ENCODE measurements at regions not wholly inside any gene's neighbourhood (a gene's known extent, or its start where the extent isn't known, plus 50 kb on each side); places are given as distances from the start of the nearest gene placed in this dataset.
"Not testable (repeated sequence)": the region's sequence is repeated elsewhere in the genome, so short reads cannot be mapped to it uniquely, and the experiment has no call there.

DNA sequence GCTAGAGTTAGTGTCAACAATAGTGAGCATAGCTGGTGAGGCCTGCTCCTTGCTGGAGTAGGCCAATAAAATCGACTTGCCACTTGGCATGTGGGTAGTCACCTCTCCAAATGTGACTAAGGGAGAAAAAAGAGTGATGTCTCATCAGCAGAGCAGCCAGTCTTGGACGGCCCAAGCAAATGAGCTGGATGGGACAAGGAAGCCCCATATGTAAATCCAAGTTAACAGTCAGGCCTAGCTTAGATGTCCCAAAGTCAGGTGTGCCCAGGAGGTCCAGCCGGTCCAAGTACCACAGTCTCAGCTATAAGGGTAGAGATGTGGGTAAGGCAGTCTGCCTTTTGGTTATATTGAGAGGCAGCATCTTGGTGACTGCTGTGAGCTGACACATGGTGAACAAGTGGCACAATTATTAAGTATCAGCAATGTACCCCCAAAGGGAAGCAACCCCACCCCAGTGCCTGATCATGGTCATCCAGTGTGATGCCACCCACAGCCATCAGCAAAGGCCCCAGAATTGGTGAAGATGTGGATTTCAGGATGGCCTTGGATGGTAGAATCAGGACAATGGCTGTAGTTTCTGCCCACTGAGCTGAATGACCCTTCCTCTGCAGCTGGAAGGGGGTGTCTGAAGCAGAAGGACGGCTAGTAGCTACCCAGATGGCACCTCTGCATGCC lies 83.4 kb downstream of the TNFRSF13B start:
- Histone ChIP-seq H3K4me3 (no peak overlapping the region), H3K27me3 (replicated peaks) (no peaks in the 10 kb centered on the region), H3K4me1 (replicated peaks) (no peaks in the 10 kb centered on the region), H3K27ac (no peak overlapping the region), H3K9me3 (replicated peaks) (no peaks in the 10 kb centered on the region), H3K36me3 (no peaks in the 10 kb centered on the region)
- DNase-seq (ENCODE audit: low read depth in 1 of 2, low spot score in 2 of 2), result no peak

DNA sequence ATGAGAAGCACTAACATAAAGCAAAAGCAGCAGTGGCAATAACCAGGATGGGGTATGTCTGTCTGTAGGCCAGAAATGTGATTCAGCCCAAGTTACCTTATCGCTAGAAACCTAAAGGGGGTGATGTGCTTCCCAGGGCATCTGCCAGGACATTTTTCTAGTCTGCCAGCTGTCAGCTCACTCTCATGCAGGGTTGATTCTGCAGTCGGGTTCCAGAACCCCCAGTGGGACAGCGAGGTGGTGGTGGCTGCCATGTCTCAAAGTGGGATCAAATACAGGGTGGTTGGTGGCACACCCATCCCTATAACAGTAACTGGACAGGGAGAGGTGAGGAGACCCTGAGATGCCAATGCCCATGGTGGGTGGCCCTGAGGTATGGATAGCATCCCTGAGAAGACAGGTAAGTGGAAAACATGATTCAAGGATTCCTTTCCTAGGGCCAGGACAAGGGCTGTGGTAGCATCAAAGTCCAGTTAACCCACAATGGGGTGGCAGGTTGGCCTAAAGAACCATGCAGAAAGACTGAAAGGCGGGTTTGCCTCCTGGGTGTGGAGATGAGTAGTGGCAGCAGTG lies 84.3 kb downstream of the TNFRSF13B start:
- Histone ChIP-seq H3K36me3 (no peaks in the 10 kb centered on the region), H3K27ac (no peak overlapping the region), H3K27me3 (replicated peaks) (no peaks in the 10 kb centered on the region), H3K4me3 (no peak overlapping the region), H3K4me1 (replicated peaks) (no peaks in the 10 kb centered on the region), H3K9me3 (replicated peaks) (no peaks in the 10 kb centered on the region)
- no peak for DNase-seq (ENCODE audit: low read depth in 1 of 2, low spot score in 2 of 2)

- Histone ChIP-seq H3K4me1 (replicated peaks) (no peaks in the 10 kb centered on the region), H3K36me3 (no peaks in the 10 kb centered on the region), H3K9me3 (replicated peaks) (no peaks in the 10 kb centered on the region), H3K4me3 (no peak overlapping the region), H3K27me3 (replicated peaks) (no peaks in the 10 kb centered on the region), H3K27ac (no peak overlapping the region)
- DNase-seq (ENCODE audit: low read depth in 1 of 2, low spot score in 2 of 2), result no peak
These were observed 85.1 kb downstream of the TNFRSF13B start for GRCh38 chr17:16886655-16887322.

DNA sequence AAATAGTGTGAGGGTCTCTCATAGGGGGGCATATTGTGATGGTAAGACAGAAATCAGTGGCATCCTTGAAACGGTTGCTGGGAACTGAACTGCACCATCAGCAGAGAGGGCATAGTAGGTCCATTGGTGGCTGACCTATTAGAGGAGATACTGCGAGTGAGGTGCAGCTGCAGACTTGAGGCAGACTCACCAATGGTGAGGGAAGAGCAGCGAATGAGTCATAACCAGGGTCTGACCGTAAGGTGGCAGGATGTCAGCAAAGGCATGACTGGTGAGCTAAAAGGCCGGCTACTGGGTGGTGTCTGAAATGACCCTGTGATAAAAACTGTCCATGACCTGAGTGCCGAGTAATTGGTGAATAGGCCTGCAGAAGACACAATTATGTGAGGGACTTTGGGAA lies 86.7 kb downstream of the TNFRSF13B start:
- DNase-seq (ENCODE audit: low read depth in 1 of 2, low spot score in 2 of 2); H3K4me1 ChIP-seq (replicated peaks); H3K27ac ChIP-seq; H3K9me3 ChIP-seq (replicated peaks); H3K36me3 ChIP-seq; H3K27me3 ChIP-seq (replicated peaks); H3K4me3 ChIP-seq: not testable (repeated sequence)

DNA sequence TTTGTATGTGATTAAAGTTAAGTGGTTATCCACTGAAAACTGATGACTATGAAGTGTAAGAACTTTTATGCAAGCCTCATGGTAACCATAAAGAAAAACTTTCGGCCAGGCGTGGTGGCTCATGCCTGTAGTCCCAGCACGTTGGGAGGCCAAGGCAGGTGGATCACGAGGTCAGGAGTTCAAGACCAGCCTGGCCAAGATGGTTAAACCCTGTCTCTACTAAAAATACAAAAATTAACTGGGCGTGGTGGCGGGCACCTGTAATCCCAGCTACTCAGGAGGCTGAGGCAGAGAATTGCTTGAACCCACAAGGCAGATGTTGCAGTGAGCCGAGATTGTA lies 89.0 kb downstream of the TNFRSF13B start:
- H3K4me1 ChIP-seq (replicated peaks); H3K36me3 ChIP-seq; H3K27ac ChIP-seq; H3K27me3 ChIP-seq (replicated peaks); DNase-seq (ENCODE audit: low read depth in 1 of 2, low spot score in 2 of 2); H3K9me3 ChIP-seq (replicated peaks); H3K4me3 ChIP-seq: not testable (repeated sequence)

DNA sequence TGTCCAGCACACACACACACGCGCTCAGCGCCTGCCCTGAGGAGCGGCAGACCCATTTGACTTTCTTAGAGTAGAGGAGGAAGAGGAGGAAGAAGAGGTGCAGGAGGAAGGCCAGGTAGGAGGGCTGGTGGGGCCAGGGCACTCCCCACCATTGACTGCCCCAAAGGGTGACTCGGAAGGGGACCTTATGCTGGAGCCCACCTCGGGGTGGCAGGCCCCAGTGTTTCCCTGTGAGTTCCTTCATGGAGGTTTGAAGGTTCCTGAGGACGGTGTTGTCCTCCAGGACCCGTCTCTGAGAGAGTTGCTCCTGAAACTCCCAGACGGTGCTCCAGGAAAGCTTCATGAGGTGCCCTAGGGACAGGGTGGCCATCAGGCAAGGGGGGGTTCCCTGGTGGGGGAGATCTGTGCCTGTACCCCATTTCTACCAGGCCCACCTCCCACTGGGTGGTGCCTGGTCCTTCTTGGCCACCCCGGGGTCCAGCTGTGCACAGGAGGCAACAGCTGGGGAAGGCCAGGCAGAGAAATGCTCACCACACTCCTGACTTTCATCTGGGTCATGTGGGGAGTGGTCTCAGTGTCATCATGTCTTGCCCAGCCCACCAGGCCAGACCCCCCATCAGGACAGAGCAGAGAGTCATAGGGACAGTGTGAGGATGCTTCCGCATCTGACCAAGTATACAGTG lies 89.5 kb downstream of the TNFRSF13B start:
- no peaks in the 10 kb centered on the region for H3K36me3 ChIP-seq
- no peaks in the 10 kb centered on the region for H3K9me3 ChIP-seq (replicated peaks)
- no peaks in the 10 kb centered on the region for H3K27me3 ChIP-seq (replicated peaks)
- no peak overlapping the region for H3K4me3 ChIP-seq
- H3K27ac ChIP-seq, result no peak overlapping the region
- DNase-seq (ENCODE audit: low read depth in 1 of 2, low spot score in 2 of 2), result no peak
- H3K4me1 ChIP-seq (replicated peaks), result no peaks in the 10 kb centered on the region

- Histone ChIP-seq H3K4me3 (no peak overlapping the region), H3K27ac (no peak overlapping the region), H3K36me3 (no peaks in the 10 kb centered on the region), H3K9me3 (replicated peaks) (no peaks in the 10 kb centered on the region), H3K4me1 (replicated peaks) (no peaks in the 10 kb centered on the region), H3K27me3 (replicated peaks) (no peaks in the 10 kb centered on the region)
- peak in 1 of 2 experiments; percentile 16 for DNase-seq (ENCODE audit: low read depth in 1 of 2, low spot score in 2 of 2)
These were observed 90.5 kb downstream of the TNFRSF13B start for GRCh38 chr17:16881239-16881924.

- Histone ChIP-seq H3K4me1 (replicated peaks) (no peaks in the 10 kb centered on the region), H3K27ac (no peak overlapping the region), H3K4me3 (no peak overlapping the region), H3K27me3 (replicated peaks) (no peaks in the 10 kb centered on the region), H3K9me3 (replicated peaks) (no peaks in the 10 kb centered on the region), H3K36me3 (no peaks in the 10 kb centered on the region)
- peak in 1 of 2 experiments; percentile 36 for DNase-seq (ENCODE audit: low read depth in 1 of 2, low spot score in 2 of 2)
These were observed 91.1 kb downstream of the TNFRSF13B start for GRCh38 chr17:16880843-16881230.

GRCh38 chr17:16880121-16880842 lies 91.6 kb downstream of the TNFRSF13B start:
- no peak overlapping the region for H3K27ac ChIP-seq
- no peaks in the 10 kb centered on the region for H3K36me3 ChIP-seq
- H3K4me3 ChIP-seq, result no peak overlapping the region
- H3K9me3 ChIP-seq (replicated peaks), result no peaks in the 10 kb centered on the region
- H3K27me3 ChIP-seq (replicated peaks), result no peaks in the 10 kb centered on the region
- no peaks in the 10 kb centered on the region for H3K4me1 ChIP-seq (replicated peaks)
- DNase-seq (ENCODE audit: low read depth in 1 of 2, low spot score in 2 of 2), result peak in 1 of 2 experiments; percentile 33

DNA sequence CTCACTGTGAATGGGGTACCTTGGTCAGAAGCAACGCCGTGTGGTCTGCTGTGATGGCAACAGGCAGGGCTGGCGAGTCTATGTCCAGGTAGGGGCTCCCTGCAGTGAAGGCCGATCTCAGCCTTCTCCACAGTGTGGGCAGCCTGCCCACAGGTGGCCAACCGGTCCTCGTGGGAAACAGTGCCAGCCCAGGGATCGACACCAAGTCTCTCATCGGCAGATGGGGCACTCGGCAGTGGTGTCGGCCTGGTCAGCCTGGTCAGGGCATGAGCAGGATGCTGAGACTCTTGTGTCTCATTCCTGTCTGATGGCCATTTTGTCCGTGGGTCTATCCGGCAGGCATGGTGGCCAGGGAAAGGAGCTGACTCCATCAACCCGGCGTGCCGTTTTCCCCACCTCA lies 92.2 kb downstream of the TNFRSF13B start:
- Histone ChIP-seq H3K27me3 (replicated peaks) (no peaks in the 10 kb centered on the region), H3K27ac (no peak overlapping the region), H3K4me1 (replicated peaks) (no peaks in the 10 kb centered on the region), H3K36me3 (no peaks in the 10 kb centered on the region), H3K9me3 (replicated peaks) (no peaks in the 10 kb centered on the region), H3K4me3 (no peak overlapping the region)
- peak in 1 of 2 experiments; percentile 25 for DNase-seq (ENCODE audit: low read depth in 1 of 2, low spot score in 2 of 2)

- H3K27ac ChIP-seq, result no peak overlapping the region
- H3K36me3 ChIP-seq, result no peaks in the 10 kb centered on the region
- no peak overlapping the region for H3K4me3 ChIP-seq
- peak in 1 of 2 experiments; percentile 31 for DNase-seq (ENCODE audit: low read depth in 1 of 2, low spot score in 2 of 2)
- H3K4me1 ChIP-seq (replicated peaks), result no peaks in the 10 kb centered on the region
- no peaks in the 10 kb centered on the region for H3K27me3 ChIP-seq (replicated peaks)
- H3K9me3 ChIP-seq (replicated peaks), result no peaks in the 10 kb centered on the region
These were observed 93.3 kb downstream of the TNFRSF13B start for GRCh38 chr17:16878606-16879005.

GRCh38 chr17:16878084-16878483 lies 93.8 kb downstream of the TNFRSF13B start:
- H3K4me1 ChIP-seq (replicated peaks), result no peaks in the 10 kb centered on the region
- no peak overlapping the region for H3K4me3 ChIP-seq
- H3K36me3 ChIP-seq, result no peaks in the 10 kb centered on the region
- H3K27ac ChIP-seq, result no peak overlapping the region
- no peaks in the 10 kb centered on the region for H3K27me3 ChIP-seq (replicated peaks)
- peak in 1 of 2 experiments; percentile 9 for DNase-seq (ENCODE audit: low read depth in 1 of 2, low spot score in 2 of 2)
- H3K9me3 ChIP-seq (replicated peaks), result no peaks in the 10 kb centered on the region

DNA sequence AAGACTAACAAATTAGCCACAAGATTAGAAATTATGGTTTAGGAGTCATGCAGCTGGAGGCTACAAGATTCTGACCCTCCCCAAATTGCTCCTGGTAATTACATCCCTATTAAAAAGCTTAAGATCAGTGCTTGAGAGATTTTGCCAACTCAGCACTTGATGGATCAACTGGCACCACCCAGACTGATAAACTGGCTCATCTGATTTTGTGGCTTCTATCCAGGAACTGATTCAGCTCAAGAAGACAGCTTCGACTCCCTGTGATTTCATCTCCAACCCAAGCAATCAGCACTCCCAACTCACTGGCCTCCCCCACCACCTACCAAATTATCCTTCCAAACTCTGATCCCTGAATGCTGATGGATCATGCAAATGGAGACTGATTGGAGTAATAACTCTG lies 94.8 kb downstream of the TNFRSF13B start:
- Histone ChIP-seq H3K4me1 (replicated peaks) (no peaks in the 10 kb centered on the region), H3K4me3 (no peak overlapping the region), H3K27me3 (replicated peaks) (no peaks in the 10 kb centered on the region), H3K36me3 (no peaks in the 10 kb centered on the region), H3K27ac (no peak overlapping the region), H3K9me3 (replicated peaks) (no peaks in the 10 kb centered on the region)
- DNase-seq (ENCODE audit: low read depth in 1 of 2, low spot score in 2 of 2), result no peak

Measured in SJSA1 (cell line).